Fibroblast of skin of left quadriceps (primary cell): ENCODE measurements at regions not wholly inside any gene's neighbourhood (a gene's known extent, or its start where the extent isn't known, plus 50 kb on each side); places are given as distances from the start of the nearest gene placed in this dataset.

Source experiments
- DNase-seq, 2 experiments: peaks; one replicate each; pipeline ENCODE4 v3.0.0-alpha.2; 2013; ENCODE audit warnings: low read depth in 2 of 2

GRCh38 chr10:44301781-44302355 is 83.0 kb downstream of the CXCL12 start:
- no peak for DNase-seq

GRCh38 chr10:44300666-44301649 is 83.9 kb downstream of the CXCL12 start:
- DNase-seq, result peak; percentile 90 to 91

- DNase-seq, result no peak
Measured at GRCh38 chr10:44298713-44299112, 86.2 kb downstream of the CXCL12 start.

- DNase-seq, result no peak
Measured at GRCh38 chr10:44297963-44298362, 86.9 kb downstream of the CXCL12 start.

DNA sequence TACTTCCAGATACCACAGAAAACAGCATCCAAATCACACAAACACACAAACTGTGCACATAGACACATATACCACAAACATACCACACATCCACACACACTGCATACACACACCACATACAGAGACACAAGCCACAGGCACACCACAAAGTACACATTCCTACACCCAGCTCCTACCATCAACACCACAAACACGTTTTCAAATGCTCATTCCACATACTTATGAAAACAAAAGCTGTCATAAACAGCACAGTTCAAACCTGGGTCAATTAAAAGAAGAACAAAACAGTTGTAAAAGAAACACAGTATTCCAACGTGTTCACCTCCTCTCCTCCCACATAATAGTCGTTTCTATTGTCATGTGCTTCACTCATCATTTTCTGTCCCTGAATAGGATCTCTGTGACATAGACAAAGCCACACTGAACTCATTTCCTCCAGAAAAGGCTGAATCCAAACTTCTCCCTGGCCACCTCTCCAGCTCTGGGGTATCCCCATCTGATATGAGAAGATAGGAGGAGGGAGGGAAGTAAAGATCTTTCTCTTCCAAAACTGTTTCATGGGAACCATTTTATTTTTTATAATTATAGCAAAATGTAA is 89.2 kb downstream of the CXCL12 start:
- no peak for DNase-seq

DNA sequence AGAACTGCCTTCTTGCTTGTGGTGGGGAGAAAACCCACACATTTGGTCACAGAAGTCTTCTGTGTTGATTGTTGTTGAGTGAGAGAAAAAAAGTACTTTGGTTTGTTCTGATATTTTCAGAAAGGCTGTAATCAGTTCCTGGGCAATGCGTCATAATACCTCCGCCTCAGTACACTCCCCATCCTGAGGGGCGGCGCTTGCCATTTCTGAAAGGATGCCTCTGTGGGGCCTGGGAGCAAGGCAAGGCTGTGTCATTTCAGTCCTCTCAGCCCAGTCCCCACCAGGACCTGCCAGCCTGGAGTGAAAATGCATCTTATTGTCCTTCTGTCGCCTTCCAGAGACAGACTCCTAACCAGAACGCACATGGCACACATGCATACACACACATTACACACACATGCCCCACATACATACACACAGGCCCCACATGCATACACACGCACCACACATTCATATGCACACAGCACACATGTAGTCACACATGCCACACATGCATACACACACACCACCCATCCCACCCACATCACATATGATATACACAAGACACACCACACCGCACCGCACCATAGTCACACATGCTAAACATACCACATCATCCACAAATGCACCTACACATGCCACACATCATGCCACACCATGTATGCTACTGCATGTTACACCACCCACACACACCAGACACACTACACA is 90.0 kb downstream of the CXCL12 start:
- DNase-seq, result no peak

DNA sequence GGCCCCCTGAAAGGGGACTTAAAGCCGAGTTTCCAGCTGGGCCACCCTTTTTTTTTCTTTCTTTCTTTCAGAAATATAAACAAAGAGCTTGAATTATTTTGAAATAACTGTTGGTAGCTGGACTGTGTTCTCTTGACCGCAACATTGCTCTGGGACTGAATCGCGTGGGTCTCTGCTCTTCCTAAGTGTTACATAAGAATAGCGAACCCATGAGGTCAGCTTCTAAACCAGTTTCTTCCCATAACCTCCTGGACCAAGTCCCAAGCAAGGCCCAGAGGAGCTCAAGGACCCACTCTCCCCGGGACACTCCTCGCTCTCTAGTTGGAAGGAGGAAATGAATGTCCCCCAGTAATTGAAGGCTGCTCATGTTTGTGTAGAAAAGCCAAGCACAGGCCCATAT is 91.1 kb downstream of the CXCL12 start:
- no peak for DNase-seq

DNA sequence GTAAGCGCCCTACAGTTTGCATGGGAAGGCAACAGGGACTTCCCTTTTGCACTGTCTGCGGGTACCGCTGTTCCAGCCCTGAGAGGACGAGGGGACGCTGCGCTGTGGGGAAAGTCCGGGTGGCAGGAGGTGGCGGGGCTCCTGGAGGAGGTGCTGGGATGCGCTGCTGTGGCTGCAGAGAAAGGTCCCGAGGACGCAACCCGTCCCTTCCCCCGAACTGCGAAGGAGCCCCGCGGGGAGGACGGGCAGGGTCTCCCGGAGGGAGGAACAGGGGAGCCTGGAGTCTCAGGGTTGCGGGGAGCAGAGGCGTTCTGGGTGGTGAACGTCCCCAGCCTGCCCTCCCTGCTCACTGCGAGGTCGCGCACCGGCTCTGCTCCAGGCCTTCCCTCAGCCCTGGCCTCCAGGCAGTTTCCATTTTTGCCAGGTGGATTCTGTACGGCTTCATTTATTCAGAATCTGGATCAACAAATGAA is 91.6 kb downstream of the CXCL12 start:
- DNase-seq, result no peak

- DNase-seq, result no peak
Measured at GRCh38 chr10:44292390-44293002, 92.4 kb downstream of the CXCL12 start.

DNA sequence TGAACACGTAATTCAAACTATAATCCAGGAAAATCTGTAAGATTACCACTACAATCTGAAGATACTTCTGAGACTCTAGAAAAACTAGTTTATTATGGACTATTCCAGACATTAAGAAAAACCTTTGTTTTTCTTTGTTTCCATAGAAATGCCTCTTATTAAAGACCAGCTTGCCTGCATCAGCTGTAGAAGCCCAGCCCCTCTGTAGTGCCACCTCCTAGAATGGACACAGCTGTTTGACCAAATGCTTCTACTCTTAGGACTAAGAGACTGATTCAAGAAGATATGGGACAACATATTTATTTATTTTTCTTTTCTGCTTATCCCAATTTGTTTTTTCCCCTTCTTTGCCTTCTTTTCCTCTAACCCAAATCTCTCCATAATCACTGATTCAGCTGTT is 93.8 kb downstream of the CXCL12 start:
- no peak for DNase-seq

- DNase-seq, result no peak
Measured at GRCh38 chr10:44289125-44289524, 95.8 kb downstream of the CXCL12 start.

DNA sequence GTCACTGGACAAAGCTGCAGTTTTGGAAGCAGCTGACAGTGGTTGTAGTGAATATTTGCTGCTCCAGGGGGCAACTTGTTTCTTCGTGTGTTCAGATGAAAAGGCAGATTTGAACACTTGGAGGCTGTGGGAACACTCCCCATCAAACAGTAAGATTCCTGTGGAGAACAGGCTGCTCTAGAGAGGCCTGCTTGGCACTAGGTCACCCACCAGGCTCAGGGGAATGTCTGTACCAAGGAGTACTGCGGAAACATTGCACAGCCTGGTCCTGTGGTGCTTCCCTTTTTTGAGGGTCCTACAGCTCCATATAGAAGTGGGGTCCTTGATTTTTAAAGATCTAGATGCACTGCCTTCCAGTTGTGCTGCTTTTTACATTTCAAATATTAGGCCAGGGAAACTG is 97.5 kb downstream of the CXCL12 start:
- DNase-seq, result no peak

DNA sequence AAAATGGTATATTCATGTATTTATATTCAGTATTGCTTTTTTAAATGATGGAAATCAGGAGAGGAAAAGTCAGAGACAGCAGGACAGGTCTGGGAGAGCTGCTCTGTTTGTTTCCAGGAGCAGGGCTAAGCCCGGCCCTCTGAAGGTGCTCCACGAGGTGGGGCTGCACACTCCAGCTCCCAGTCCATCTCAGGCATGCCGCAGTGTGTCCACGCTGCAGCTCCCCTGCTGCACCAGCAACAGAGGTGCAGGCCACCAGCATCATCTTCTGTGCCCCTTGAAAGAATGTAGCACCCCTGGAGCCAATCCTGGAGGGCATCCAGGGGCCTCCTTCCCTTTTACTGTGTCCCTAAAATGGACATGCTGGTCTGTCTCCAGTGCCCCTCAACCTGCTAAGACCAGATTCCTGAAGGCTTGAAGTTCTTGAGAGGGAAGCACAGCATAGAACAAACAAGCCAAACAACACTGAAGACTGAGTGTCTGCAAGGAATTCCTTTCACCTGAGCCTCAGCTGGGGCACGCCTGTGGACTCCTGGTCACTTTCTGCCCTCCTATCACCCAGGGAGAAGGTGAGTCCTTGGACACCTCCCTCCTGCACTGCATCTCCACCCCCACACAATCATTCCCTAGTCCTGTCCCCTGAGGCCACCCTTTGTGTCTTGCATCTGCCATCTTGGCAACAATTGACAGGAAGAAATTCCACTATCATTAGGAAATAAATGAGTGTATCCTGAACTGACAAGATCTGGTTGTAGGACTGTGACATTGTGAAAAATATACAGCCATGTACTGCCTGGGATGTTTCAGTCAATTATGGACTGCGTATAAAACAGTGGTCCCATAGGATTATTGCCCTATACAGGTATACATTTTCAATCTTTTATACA is 100.5 kb downstream of the CXCL12 start:
- no peak for DNase-seq

- DNase-seq, result no peak
Measured at GRCh38 chr10:44282626-44283300, 102.1 kb downstream of the CXCL12 start.

GRCh38 chr10:44281662-44282061 is 103.2 kb downstream of the CXCL12 start:
- DNase-seq, result no peak

DNA sequence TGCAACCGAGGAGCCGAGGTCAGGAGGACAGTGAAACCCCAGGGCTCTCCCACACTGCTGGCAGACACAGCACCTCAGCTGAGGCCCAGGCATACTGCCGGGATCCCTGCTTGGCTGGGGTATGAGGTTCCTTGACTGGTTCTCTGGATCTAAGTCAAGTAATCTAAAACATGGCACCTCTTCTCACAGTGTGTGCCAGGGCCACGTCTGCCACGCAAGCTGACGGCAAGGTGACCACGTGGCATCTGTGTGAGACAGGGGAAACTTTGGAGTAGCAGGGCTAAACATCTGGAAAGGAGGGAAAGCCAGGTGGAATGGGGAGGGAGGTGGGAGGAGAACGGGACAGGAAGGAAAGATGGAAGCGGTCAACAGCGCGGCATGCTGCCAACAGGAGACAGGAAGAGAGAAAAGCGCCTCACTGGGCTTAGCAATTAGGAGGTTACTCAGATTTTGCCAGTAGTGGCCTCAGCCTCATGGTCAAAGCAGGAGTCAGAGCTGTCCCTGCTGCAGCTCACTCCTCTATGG is 103.7 kb downstream of the CXCL12 start:
- DNase-seq, result no peak

GRCh38 chr10:44280226-44281014 is 104.5 kb downstream of the CXCL12 start:
- DNase-seq, result no peak

DNA sequence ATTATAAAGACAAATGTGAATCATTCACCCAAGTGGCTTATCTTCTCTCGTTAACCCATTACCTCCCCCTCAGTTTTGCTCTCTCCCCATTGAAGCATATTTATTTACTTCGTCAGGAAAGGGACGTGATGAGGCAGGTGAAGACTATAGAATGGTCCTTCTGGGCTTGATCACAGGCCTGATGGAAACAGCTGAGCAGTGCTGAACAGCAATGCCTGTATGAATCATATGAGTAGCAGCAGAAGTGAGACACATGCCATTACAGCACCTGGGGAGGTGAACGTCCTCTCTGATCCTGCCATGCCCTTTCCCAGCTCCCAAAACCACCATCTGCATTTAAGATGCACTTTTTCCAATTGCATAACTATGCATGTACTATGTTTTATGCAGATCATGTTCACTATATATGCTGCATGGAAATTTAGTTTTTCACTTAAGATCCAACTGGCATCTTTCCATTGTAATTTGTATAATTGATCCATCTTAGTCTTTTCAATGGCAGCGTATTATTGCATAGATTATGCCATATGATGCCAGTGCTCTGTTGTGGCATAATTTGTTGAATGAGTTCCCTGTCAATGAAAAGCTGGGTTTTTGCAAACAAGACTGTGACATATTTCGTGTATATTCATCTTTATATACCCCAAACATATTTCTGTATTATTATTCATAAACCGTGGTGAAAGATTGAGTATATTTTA is 105.3 kb downstream of the CXCL12 start:
- no peak for DNase-seq
